ENCODE measurements at regions not wholly inside any gene's neighbourhood (a gene's known extent, or its start where the extent isn't known, plus 50 kb on each side); places are given as distances from the start of the nearest gene placed in this dataset.

DNA sequence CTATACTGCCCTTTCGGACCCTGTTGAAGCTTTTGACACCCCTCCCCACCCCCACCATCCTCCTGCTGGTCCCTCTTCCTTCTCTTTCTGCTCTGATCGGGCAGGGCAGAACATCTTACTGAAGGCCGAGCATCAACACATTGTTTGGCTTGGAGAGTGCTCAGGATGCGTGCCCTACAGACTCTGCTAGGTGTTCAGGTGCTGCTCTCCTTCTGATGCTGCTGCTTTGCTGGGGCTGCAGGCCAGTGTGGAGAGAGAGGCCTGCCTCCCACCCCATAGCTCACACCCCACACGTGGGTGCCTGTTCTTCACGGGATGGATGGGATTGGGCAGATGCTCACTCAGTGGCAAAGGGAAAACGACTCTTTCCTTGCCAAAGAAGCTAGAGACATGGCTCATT, 89.8 kb upstream of the ONECUT1 start:
- DNase-seq (ENCODE audit: low read depth in 2 of 2) = no peak

DNA sequence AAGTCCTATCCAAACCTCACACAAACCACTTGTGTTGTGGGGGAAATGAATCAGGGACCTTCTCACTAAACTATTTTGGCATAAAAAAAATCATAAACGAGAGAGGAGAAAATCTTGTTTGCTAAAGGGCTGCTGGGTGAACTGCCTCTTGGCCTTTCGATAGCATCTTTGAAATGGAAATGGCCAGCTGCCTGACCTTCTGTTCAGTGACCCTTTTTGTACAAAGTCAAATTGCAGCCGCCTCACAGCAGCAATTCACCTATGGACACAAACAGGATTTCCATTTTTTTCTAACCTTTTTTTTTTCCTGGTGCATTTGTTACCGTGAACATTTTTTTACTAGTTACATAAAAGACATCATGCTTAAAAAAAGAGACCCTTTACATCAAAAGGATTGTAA, 89.0 kb upstream of the ONECUT1 start:
- DNase-seq (ENCODE audit: low read depth in 2 of 2) = no peak

DNA sequence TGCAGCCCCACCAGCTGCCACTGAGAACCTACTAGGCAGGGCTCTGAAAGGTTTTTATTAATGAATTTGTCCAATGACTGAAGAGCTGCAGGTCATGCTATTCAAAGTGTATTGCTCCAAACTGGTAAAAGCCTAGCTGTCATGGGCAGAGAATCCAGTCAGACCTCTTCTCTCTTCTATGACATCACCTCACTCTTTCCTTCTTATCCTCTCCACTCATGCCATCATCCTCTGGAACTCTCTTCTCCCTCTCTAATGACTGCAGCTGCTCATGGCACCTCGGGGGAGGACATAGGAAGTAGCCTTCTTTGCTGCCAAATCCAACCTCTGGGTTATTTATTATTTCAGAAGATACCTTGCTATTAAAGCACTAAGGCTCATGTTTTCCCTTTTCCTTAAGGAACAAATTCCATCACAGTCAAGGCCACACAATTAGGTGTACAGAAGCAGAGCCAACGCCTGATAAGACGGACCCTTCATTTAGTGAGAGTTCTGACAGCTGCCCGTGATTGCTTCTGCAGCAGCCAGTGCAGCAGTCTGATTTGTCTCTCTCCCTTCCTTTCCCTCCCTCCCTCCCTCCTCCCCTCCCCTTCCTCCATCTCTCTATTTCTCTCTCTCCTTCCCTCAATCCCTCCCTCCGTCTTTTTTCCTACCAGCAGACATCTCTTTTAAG, 87.0 kb upstream of the ONECUT1 start:
- DNase-seq (ENCODE audit: low read depth in 2 of 2) = no peak

DNA sequence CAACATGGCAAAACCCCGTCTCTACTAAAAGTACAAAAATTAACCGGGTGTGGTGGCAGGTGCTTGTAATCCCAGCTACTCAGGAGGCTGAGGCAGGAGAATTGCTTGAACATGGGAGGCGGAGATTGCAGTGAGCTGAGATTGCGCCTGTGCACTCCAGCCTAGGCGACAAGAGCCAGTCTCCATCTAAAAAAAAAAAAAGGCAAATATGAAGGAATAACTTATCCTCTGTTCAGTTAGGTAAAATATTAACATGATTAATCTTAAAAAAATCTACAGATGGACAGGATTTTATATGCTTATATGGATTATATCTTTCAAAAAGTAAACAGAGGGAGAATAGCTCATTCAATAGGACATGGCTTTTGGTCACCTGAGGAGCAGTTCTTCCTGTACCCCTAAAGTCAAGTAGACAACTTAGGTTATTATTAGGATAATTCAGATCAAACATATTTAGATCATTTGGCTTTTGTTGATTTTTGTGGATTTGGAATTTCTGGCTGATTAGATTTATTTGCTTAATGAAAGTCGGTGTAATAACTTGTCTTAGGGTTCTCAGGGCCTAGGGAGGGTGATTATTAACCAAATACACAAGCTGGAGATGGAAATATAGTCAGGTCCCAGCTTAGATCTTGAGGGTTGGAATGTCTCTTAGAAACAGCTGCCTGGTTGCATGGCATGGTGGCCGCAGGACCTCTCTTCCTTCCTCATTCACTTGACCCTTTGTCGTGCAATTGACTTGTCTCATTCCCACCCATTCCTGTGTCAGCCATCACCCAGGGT, 82.1 kb upstream of the ONECUT1 start:
- DNase-seq (ENCODE audit: low read depth in 2 of 2) = no peak

DNA sequence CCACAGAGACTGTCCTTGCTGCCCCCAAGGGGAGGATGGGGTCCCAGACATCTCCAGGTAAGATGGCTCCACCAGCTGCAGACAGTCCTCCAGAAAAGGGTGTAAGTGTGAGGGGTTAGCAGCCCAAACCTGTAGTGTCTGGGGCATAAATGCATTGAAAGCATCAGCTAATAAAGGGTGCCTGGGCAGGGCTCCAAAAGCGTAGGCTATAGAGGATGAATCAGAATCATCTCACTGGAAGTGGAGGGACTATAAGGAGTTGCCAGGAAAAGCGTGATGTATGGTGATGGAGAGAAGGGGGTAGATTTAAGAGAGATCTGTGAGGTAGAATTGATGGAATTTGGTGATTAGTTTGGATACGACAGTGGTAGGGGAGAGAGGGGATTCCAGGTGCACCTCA, 79.9 kb upstream of the ONECUT1 start:
- no peak for DNase-seq (ENCODE audit: low read depth in 2 of 2)

DNA sequence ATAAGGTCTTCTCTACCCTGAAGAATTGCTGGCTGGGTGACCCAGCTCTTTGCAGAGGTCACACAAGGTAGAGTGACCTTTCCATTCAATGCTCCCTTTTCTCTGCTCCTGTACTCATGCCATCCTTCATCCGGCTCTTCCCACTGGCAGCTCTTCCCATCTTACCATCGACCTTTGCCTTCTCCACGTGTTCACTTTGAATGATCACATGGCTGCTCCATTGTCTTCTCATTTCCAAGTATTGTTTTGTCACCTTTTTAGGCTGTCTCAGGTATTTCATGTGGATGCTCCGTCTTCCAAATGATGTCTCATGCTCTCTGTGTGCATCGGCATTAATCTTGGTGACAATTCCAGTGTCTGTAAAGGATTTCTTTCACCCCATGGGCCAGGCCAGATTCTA, 76.6 kb upstream of the ONECUT1 start:
- no peak for DNase-seq (ENCODE audit: low read depth in 2 of 2)

DNA sequence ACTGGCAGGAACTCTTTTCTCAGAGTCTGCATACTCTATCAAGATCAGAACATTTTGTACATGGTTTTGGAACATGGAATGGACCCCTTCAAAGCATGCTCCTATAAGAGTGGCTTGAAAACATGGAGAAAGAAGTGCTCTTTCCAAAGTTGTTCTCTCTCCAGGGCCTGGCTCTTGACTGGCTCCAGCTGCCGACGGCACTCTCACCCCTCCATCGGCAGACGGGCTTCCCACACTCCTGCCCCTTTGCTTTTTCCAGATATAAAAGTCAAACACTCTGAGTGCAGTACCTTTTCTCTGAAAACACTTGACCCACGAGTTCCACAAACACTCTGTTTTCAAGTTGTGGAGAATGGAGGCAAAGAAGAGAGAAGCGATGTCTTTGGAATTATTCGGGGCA, 72.5 kb upstream of the ONECUT1 start:
- DNase-seq (ENCODE audit: low read depth in 2 of 2) = no peak

DNA sequence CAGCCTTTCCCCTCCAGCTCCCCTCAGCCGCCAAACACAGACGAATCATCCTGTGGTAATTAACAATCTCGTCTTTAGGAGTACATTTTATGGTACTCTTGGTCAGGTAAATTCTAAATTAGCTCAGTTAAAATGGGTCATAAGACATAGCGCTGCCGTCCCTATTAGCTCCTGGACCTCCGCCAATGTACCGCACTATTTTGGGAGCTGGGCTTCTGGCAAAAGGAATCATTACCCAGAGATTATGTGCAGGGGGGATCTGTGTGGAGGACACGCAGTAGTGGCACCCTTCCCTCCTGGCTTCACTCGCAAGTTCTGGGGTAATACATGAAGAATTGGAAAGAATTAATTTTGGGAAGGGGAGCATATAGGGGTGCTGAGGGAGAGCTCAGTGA, 68.6 kb upstream of the ONECUT1 start:
- no peak for DNase-seq (ENCODE audit: low read depth in 2 of 2)

DNA sequence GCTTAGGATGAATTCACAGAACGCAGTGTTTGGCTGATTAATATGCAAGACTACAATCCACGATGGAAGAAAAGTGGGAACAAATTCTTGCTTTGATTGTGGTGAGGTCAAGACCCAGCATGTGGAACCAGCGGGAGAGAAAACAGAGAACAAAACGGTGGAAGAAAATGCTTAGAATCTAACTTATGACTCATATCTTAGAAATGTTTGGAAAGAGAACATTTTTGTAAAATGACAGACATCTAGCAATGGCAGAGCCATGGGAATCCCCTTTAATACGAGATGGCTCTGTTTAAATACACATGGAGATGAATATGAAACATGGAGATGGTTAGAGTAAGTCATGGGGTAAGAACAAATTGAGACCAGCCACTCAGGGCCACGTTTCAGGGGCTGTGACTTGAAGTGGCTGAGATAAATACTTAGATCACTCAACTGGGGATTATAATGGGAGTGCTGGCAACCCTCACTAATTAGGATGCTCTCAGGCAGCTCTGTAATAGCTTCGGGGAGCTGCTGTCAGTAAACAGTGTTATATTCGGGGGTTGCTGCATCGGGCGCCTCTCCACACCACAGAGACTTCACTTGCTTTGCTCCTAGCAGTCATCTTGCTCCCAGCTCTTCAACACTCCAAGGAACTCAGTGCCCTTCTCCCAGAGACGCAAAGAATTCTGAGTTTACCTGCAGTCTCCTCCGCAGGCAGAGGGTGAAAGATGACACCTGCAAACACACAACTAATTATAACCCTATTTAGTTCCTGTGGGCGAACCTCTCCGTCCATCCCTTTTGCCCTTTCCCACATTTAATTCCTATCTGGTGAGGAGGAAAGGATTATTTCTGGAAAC, 68.0 kb upstream of the ONECUT1 start:
- no peak for DNase-seq (ENCODE audit: low read depth in 2 of 2)

DNA sequence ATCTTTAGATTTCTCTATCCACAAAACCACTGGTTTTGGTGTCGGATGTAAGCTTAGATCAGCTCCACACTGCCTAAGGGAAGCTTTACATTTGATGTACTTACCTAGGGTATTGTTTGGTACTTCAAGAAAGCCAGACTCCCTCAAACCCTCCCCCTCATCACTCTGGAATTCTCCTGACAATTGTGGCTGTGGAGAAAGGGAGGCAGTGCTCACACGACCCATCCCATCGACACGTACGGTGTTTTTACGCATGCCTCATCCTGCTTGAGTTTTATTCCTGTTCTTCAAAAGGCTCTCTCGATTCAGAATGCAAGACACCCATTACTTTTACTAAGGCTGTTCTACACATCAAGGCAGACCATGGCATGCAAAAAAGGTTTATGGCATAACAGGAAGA, 67.3 kb upstream of the ONECUT1 start:
- DNase-seq (ENCODE audit: low read depth in 2 of 2) = no peak

DNA sequence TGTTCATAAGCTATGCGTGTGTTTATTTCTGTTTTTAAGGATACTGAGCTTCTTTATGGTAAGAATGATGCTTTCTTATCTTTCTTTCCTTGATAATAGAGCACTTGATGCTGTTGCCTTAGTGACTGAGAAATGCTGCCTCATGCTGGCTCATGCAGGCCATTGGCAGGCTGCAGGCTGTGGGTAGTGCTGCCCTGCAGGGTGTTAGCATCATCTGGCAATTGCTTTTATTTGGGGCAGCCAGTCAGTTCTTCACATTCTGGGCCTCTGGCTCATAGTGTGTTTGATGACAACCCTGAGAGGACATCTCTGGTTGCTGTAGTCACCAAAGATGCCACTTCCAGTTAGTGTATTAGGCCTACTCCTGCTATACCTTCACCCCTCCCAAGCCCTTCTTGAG, 66.2 kb upstream of the ONECUT1 start:
- DNase-seq (ENCODE audit: low read depth in 2 of 2) = no peak

DNA sequence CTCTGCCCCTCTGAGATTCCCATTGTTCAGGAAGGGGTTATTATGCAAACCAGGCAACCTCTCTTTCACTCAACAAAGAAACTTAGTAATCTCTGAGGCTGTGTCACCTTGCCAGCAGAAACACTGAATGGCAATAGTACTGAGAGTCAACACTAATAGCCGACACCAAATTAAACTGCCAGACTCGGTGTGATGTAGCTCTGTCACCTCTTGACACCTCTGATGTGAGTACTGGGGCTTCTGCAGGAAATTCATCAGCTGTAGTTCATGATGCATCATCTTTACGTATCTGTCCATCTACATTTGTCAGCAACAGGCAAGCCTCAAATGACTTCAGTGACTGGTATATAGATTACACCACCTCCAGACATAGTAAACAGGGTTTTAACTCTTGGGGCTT, 65.0 kb upstream of the ONECUT1 start:
- no peak for DNase-seq (ENCODE audit: low read depth in 2 of 2)

DNA sequence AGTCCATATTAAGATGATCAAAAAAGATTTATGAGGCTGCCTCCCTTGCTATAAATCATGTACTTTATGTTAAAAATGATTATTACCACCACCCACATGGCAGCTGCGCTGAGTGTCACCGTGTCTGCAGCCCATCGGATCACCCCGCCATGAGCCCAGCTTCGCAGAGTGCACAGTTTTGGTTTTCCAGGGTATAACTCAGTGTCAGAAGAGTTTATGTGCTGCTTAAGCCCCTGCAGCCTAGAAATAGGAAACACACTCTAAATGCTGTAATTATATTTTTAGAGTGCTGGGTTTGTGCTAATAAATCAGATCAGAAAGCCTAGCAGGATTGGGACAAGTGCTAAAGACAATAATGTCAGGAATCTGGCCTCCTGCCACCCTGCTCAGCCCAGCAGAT, 54.7 kb upstream of the ONECUT1 start:
- no peak for DNase-seq (ENCODE audit: low read depth in 2 of 2)

Data from dermis microvascular lymphatic vessel endothelial cell (primary cell).